Testis (tissue), 2 donors: ENCODE measurements at regions not wholly inside any gene's neighbourhood (a gene's known extent, or its start where the extent isn't known, plus 50 kb on each side); places are given as distances from the start of the nearest gene placed in this dataset.

Source experiments
- POLR2A ChIP-seq: fragments of 450-650 bp; IDR thresholded peaks from one replicate; pipeline ENCODE4 v1.6.1; 2017; ENCODE audit warnings: antibody characterized with exemption, mild to moderate bottlenecking, moderate library complexity
- TF ChIP-seq, protein P1 (sequence below), 3 experiments: fragments of 450-650 bp in 2 of 3; fragments of 200-600 bp in 1 of 3; sonication (generic) in 1 of 3; IDR thresholded peaks; one replicate each; pipeline ENCODE4 v1.5.1; 2016 to 2019; ENCODE audit warnings: antibody characterized with exemption in 3 of 3, mild to moderate bottlenecking in 2 of 3, moderate library complexity in 1 of 3

DNA sequence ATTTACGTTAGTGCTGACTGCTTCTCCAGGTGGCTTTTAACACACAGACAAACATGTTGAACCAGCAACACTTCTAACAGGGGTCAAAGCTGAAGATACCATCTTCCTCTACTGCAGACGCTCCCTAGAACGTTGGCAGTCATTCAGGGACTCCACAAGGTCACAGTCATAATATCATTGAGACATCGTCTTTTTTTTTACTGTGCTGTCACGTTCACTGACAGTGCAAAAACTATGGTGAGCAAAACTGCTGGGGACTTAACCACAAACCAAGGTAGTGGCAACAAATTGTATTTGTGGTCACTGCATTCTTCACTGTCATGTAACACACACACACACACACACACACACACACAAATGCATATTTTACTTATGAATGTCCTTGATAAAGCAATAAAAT lies 244.9 kb downstream of the CASP12 start:
- TF ChIP-seq POLR2A: no peak
- TF ChIP-seq, protein P1, sequence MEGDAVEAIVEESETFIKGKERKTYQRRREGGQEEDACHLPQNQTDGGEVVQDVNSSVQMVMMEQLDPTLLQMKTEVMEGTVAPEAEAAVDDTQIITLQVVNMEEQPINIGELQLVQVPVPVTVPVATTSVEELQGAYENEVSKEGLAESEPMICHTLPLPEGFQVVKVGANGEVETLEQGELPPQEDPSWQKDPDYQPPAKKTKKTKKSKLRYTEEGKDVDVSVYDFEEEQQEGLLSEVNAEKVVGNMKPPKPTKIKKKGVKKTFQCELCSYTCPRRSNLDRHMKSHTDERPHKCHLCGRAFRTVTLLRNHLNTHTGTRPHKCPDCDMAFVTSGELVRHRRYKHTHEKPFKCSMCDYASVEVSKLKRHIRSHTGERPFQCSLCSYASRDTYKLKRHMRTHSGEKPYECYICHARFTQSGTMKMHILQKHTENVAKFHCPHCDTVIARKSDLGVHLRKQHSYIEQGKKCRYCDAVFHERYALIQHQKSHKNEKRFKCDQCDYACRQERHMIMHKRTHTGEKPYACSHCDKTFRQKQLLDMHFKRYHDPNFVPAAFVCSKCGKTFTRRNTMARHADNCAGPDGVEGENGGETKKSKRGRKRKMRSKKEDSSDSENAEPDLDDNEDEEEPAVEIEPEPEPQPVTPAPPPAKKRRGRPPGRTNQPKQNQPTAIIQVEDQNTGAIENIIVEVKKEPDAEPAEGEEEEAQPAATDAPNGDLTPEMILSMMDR (IDR thresholded peaks at IDR 0.05): no peak
